HG03354 (cell line): ENCODE measurements at regions not wholly inside any gene's neighbourhood (a gene's known extent, or its start where the extent isn't known, plus 50 kb on each side); places are given as distances from the start of the nearest gene placed in this dataset.

ENCODE experiments used
- ATAC-seq: cut with Tn5 transposase; IDR thresholded peaks from one replicate; pipeline ENCODE4 v1.9.1; 2021; ENCODE audit warnings: mild to moderate bottlenecking; ENCODE audit not compliant: unreplicated experiment, poor library complexity, severe bottlenecking

DNA sequence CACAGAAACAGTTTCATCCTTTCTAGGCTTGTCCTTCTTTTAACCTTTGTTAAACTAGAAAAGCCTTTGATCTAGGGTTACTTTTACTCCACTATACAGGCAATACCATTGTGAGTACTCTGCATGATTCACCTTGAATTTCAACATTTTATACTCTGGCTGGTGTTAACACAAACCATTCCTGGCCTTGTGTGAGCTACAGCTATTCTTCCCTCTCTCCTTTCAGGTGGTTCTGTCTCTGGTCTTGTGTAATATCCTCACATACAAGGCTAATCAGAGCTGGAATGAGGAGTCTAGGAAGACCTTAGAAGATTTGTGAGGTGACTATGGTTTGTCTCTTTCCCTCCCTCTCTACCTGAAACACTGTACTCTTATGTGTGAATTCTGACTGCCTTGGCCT lies 837.4 kb upstream of the USP15 start:
- no peak for ATAC-seq

DNA sequence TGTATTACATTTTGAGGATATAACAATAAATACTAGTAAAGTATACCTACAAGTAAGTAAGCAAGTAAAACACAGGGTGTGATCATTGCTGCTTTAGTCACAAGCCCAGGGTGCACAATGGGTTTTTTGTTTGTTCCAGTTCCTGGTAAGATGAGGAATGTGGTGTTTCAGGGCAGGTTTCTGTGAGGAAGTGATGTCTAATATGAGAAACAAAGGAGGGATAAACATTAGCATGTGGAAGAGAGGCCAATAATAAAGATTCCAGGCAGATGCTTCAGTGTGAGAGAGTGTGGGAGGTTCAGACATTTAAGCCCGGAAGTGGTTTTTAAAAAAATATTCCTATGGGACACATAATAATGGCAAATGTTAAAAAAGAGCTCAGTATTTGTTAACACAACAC lies 808.1 kb upstream of the USP15 start:
- ATAC-seq: no peak

DNA sequence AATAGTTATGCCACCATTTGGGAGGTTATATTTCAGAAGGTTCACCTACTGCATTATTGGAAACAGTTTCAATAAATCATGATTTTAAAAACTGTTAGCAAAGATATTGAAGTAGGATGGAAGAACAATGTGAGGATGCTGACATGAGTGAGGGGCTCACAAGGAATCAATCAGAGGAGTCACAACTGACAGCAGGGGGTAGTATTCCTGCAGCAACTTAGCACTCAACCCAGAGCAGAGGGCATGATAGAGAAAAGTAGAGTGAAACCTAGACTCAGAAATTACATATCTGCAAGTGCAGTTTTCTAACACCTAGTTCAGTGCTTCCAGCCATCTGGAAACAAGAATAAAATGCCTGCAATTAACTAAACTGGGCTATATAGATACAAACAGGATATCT lies 772.5 kb upstream of the USP15 start:
- ATAC-seq: no peak

DNA sequence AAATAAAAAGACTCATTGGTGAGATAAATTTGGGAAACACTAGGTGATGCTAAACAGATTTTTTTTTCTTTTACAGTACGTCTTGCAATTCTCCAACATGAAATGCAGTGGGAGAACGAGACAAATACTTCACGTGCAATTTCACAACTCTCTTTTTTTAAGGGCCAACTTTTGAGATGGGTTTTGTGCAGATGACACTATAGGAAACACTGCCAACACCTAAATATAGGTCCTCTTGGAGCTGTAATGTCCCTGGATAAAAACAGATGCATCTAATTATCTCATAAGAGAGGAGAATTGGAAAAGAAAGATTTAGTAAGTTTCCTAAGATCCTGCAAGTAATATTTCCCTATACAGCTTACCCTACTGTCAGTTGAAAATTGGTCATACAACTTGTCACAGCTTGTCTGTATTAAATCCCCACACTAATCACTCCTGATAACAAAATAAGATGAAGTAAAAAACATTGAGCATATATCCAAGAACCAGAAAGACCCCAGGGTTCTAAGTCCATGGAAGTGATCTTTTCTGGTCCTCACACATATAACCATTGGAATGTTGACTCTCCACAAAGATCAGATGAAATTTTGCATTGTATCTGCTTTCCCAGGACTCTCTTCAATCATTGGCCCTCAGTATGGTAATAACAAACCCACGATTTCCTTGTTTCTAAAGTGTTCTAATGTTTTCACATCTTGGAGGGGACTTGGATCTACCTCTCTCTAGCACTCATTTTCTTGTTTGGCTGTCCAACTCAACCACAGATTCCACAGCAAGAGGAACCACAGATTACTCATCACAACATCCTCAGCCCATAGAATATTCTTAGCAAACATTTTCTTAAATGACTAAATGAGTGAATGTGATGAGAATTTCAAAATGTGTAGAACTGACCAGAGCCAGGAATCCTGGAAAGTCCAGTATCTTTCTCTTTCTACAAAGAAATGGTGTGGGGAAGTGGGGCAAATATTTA lies 769.4 kb upstream of the USP15 start:
- no peak for ATAC-seq

DNA sequence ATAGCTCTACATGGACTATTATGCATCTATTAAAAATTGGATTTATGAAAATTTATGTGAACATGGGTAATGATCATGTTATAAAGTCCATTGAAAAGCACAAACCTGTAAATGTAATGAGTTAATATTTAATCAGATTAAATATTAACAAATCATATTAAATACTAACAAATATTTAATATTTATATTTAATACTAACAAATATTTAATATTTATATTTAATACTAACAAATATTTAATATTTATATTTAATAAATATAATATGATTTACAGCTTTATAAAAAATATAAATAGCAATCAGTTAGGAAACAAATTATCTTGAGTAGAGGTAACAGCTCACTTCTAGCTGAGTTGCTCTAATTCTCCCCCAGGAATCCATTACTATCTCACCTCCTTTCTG lies 758.0 kb upstream of the USP15 start:
- no peak for ATAC-seq

DNA sequence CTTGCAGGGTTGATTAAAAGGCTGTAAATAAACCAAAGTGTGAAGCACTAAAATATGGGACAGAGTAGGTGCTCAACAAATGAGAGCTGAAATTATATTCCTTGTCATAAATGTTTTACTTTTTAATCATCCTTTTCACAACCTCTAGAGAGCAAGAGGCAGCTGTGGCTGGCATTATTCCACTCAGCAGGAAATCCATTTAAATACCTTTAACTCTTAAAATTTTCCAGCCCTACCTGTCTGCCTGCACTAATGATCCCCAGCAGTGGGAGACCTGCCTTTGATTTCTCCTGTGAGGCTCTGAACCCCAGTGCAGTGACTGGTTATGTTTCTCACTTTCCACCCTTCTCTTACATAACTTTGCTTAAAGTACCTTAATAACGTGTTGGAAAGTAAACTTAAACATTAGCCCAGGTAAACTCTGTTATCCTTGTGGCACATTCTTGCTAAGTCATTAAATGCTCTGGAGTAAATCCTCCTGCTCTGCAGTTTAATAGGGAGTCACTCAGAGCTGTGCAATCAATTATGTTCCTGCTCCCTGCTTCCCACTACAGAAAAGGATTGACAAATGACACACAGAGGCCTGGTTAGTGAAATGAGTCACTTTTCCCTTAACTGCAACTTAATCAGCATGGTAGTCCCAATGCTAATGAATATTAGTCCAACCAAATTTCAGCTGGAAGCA lies 755.7 kb upstream of the USP15 start:
- ATAC-seq: no peak

DNA sequence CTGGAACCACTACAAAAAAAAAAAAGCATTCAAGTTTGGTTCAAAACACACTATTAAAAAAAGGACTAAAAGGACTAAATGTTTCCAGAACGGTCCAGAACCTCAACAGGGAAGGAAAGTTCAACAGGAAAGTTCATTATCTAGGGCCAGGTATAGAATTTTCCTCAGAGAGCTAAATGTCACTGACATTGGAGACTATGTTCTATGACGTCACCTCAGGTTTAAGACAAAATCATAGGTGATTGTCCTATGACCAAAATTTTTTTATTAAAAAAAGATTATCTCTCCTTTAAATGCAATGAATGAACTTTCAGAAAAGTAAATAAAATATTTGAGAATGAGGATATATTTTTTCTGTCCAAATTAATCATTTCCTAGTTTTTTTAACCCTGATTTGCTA lies 746.7 kb upstream of the USP15 start:
- no peak for ATAC-seq

DNA sequence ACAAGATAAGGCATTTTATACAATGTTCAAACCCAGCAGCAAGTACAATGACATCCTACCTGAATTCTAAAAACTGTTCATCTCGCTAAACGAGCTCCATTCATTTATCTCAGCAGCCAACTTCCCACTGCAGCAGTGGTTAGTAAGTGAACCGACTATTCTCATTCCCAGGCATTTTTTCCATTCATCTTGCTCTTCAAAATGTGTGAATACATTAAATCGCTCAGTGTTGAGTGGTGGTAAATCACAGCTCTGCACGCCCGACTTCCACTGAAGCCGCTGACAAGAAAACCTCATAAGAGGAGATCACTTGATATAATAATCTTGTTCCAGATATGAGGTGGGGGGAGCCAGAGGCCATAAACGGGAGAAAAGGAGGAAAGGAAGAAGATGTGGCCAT lies 746.2 kb upstream of the USP15 start:
- no peak for ATAC-seq

DNA sequence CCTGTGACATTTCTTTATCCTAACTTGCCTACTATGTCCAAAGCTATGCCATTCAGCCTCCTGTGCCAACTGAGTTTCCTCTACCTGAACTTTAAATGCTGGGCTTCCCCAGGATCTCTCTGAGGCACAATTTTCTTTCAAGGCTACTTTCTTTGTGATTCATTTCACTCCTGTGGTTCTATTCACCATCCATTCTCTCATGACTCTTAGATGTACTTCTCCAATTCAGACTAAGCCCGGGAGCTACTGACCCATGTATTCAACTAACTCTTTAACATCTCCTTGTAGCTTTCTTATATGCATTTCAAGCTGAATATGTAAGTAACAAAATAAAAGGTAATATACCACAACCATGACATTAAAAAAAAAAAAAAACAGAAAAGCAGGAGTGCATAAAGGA lies 738.9 kb upstream of the USP15 start:
- ATAC-seq: no peak

DNA sequence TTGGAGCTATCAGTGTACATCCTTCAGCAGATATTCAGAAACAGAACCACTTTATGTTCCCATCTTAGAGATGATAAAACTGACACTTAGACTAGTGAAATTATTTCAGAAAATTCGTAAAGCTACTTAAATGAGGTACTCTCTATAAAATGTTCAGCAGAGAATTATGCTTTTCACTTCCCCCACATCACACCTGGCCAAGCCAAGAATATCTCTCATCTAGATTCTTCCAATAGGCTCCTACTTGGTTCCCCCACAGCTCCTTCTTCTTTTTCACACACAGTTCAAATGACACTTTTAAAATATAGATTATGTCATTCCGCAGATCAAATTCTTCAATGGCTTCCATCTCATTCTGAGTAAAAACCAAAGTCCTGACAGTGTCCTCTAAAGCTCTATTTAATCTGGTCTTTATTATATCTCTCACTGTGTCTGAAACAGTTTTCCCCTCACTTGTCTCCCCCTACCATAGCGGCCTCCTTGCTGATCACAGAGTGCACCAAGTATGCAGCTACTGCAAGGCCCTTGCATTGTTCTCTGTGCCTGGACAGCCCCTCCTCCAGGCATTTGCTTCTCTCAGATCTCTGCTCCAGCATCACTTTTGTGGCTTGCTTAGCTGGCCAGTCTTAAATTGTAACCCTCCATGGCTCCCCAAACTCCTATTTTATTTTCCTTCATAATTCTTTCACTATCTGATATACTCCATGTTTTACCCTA lies 736.8 kb upstream of the USP15 start:
- ATAC-seq: no peak

DNA sequence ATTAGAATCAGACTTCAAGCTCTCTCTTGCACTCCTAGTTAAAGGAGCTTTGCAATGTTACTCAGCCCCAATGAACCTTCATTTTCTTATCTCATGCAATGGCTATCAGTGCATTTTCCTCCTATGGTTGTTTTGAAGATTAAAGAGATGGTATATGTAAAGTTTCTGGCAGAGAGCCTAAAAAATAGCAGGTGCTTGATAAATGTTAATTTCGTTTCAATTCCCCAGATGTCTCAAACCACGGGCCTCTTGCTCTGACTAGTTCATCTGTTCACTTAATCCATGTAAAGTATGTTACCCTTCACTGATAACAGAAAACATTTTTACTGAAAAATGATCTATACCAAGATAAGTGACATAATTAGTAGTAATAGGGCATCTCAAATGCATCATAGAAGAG lies 735.4 kb upstream of the USP15 start:
- ATAC-seq: no peak

DNA sequence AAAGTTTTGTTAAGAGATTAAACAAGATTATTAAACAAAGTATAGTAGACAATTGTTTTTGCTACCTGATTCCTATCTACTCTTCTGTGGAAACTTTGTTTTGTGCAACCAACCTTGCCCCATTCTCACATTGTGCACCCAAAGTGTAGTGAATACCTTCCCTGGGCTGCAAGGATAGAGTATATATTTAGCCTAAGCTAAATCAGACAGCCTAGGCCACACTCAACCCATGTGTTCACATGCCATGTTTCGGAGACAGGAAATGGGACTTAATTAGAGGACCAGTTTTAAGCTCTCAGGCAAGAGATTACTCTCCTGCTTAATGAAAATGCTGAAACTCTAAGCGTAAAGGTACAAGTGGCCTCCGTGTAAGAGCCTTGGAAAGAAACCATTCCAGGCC lies 734.9 kb upstream of the USP15 start:
- ATAC-seq: no peak

DNA sequence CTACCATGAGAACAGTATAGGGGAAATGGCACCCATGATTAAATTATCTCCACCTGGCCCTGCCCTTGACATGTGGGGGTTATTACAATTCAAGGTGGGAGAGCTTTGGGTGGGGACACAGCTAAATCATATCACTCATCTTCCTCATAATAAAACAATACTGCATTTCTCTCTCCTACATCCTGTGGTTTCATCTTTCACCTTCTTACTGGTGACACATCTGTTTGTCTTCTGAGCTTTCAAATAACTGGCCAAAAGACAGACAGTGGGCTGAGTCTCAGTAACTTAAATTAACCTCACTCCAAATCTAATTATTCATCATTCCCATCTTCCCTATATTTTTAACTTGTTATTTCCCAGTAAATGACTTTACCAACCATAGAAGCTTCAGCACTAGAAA lies 729.7 kb upstream of the USP15 start:
- no peak for ATAC-seq

DNA sequence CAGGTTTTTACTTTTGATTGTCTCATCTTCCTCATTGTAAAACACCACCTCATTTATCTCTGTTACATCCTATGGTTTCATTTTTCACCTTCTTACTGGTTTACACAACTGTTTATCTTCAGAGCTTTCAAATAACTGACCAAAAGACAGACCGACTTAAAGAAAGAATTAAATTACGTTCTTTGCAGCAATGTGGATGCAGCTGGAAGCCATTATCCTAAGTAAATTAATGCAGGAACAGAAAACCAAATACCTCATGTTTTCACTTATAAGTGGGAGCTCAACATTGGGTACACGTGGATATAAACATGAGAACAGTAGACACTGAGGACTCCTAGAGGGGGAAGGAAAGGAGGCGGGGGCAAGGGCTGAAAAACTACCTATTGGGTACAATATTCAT lies 729.0 kb upstream of the USP15 start:
- ATAC-seq: no peak

DNA sequence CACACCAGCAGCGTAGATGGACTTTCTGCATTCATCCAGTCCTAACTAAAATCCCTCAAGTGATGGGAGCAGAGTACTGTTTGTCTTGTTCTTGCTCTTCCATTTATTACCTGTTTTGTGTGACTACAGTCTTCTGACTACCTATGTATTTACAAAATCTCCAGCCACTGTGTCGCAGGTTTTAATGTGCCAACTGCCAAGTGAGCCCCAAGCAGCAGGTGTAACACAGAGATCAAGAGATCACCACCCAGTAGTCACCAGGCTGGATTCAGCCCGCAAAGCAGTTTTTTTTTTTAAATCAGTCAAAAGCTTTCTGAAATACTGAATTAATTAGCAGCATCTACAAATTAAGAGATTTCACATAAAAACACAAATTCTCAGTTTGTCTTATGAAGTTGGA lies 724.1 kb upstream of the USP15 start:
- ATAC-seq: no peak

DNA sequence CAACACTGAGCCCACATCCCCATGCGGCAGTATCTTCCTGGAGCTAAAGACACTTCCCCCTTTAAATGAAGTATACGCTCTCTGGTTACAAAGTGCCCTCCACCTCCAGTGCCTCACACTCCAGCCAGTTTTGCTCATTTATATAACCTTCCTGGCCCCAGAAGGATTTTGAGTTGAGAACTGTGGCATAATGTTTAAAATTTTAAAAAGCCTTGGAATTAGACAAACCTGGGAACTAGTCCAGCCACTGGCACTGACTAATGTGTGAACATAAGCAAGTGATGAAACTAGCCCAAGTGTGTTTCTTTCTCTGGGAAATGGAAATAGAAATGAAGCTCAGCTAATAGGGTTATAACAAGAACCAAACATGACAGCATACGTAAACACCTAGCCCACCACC lies 723.7 kb upstream of the USP15 start:
- ATAC-seq: no peak

DNA sequence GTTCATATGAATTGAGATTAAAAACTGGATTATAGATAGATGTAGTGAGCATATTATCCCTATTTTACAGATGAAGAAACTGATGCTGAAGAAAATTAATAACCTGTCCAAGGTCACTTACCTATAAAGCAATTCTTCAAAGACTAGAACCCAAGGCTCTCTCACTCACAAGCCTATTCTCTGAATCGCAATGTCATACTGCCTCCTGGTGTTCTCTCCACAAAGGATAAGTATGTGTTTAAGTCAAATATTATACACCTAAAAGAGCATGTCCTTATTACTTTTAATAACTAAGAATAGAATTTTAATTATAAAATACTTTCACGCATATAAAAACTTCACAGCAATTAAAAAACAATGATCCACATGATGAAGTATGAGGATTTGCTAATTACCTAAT lies 721.3 kb upstream of the USP15 start:
- no peak for ATAC-seq

DNA sequence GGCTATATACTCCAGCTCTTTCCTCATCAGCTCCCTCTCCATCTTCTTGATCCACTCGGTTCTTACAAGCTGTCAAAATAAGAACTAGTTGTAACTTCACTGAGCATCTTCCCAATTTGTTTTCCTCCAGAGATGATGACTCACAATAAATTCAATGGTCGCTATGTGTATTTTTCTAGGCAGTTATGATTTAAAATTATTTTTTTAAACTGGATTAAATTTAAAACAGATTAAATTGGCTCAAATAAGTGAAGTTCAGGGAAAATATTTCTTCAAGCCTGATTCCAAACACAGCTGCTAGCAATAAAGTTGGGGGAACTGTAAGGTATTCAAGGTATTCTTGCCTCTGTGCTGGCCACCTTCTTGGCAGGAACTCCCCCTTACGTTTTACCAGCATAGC lies 717.7 kb upstream of the USP15 start:
- ATAC-seq: no peak

DNA sequence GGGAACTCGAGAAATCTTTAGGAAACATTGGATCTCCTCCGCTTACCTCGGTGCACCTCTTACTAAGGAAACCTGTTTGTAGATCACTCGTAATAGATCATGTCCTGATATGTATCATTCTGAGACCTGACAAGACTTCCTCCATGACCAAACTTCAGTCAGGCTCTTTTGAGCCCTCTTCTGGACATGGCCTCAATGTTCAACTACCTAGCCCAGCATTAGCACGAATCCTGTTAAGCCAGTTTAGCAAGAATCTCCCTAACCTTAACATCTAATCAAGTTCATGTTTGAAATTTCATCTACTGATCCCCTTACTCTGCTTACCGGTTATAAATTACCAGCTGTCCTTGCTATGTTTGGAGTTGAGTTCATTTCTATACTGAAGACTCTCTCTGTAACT lies 713.9 kb upstream of the USP15 start:
- no peak for ATAC-seq

DNA sequence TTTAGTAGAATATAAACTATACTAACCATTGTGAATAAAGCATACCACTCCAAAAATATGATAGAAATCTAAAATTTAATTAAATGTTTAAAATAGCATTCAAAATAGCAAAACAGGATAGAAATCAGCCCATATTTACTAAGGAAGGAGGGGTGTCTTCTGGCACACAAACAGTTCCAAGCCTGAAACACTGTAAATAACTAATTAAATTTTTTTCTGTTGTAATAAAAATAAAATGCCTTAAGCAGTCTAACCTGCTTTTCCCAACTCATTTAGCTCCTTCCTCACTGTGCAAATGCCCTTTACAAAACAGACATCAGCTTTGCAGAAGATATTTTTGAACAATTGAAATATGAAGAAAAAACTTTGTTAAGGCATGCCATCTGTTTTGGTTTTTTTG lies 707.1 kb upstream of the USP15 start:
- no peak for ATAC-seq
